Right lobe of liver (tissue), 6 donors: ENCODE measurements at regions not wholly inside any gene's neighbourhood (a gene's known extent, or its start where the extent isn't known, plus 50 kb on each side); places are given as distances from the start of the nearest gene placed in this dataset.

Experiments used
- ATAC-seq, 4 donors: fragments of 200-7000 bp; cut with Tn5 transposase; one replicate each; pipeline ENCODE4 v1.9.1; 2020; ENCODE audit warnings: mild to moderate bottlenecking in 4 of 4, moderate library complexity in 4 of 4
- DNase-seq, 3 donors: peaks; one replicate each; pipeline ENCODE4 v3.0.0-alpha.2; 2020
- H3K27ac ChIP-seq, 3 donors: fragments of 200-600 bp; one replicate each; pipeline ENCODE4 v1.8.0; 2022
- H3K27me3 ChIP-seq, 2 donors: fragments of 200-600 bp; one replicate each; pipeline ENCODE4 v1.8.0; 2022
- H3K36me3 ChIP-seq, 4 donors: fragments of 200-600 bp; sonication (generic) in 1 of 4; one replicate each; pipeline versions ENCODE4 v1.5.1 to v1.8.0; 2017 to 2022; ENCODE audit warnings: control low read depth in 1 of 4
- H3K4me1 ChIP-seq, 4 donors: fragments of 200-600 bp; sonication (generic) in 1 of 4; one replicate each; pipeline versions ENCODE4 v1.5.1 to v1.8.0; 2017 to 2022; ENCODE audit warnings: control low read depth in 1 of 4
- H3K4me3 ChIP-seq, 3 donors: fragments of 200-600 bp; one replicate each; pipeline ENCODE4 v1.8.0; 2022
- H3K9me3 ChIP-seq, 4 donors: fragments of 200-600 bp; sonication (generic) in 1 of 4; one replicate each; pipeline versions ENCODE4 v1.5.1 to v1.8.0; 2017 to 2022; ENCODE audit warnings: control low read depth in 1 of 4
- POLR2A ChIP-seq: fragments of 450-650 bp; IDR thresholded peaks from one replicate; pipeline ENCODE4 v1.6.1; 2017; ENCODE audit warnings: antibody characterized with exemption, mild to moderate bottlenecking
- WGBS: methylation state at CpG from one replicate; pipeline ENCODE4 v1.1.6; 2018; ENCODE audit warnings: low coverage, low lambda C conversion rate; ENCODE audit not compliant: insufficient coverage; ENCODE audit errors: missing lambda C conversion rate; 5-methylcytosine and 5-hydroxymethylcytosine counted together
- intact Hi-C, 2 donors: fragments of 100-400 bp; cut with DNase I; formaldehyde crosslinking; loops; one replicate each; pipeline versions ENCODE4 v1.11.2 to v1.14.1; 2022
- TF ChIP-seq, protein P1 (sequence below), 4 donors: fragments of 200-600 bp in 3 of 4; fragments of 450-650 bp in 1 of 4; IDR thresholded peaks; one replicate each; pipeline versions ENCODE4 v1.5.1 to v1.8.0; 2016 to 2022; ENCODE audit warnings: antibody characterized with exemption in 4 of 4, mild to moderate bottlenecking in 2 of 4
- donor health status: DM: no; HTN: yes; CAD: no.
- donor health status: DM: no; HTN: no; CAD: no.
- donor health status: DM: no; HTN: no; CAD: no.
- donor health status: DM: no; HTN: yes; CAD: no.
- donor health status: DM: no; HTN: yes; CAD: no.

DNA sequence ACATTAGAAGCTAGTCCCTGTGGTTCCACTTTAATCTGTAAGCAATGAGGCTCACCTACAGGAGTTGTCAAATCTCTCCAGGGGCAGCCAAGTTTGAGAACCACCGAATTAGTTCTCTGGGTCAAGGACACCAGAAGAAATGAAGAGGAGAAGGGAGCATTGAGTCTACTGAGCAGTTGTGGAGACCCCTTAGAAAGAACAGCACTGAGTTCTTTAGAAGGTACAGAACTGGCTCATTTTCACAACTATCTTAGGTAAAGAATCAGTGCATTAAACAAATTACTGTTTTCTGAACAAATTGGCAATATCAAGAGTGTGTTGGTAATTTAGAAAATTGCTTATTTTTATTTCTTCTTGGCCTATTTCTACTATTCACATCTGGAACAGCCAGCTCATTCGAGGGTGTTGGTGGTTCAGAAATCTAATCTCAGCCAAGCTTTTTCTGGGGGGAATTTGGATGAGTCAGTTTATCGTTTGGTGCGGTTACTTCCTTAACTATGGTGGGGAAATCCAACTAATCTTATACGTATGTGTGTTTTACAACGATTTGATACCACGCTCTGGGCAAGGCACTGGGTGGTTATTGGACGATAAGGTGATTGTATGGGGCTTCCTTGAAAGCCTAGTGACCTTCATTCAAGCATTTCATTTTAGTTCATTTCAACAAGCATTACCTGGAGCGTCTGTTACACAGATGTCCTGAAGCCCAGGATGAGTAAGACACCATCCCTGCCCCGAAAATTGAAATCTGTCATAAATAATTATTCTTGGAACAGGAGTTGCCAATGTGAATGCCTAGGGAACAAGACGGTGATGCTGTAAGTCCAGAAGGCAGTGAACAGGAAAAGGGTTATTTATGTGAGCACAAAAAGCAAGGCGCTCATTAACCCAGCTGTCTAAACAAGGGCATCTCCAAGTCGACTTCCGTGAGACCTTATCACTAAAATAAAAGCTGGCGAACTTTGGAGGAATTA, 52.0 kb upstream of the TMPRSS2 start:
- ATAC-seq = no peak

GRCh38 chr21:41558842-41559241, 50.9 kb upstream of the TMPRSS2 start:
- ATAC-seq (no peak), DNase-seq (no peak)
- Histone ChIP-seq H3K27me3 (no peaks in the 10 kb centered on the region), H3K36me3 (no peaks in the 10 kb centered on the region), H3K9me3 (no peaks in the 10 kb centered on the region), H3K4me1 (peaks cover 0 to 8% (median 0%) of the 10 kb centered on the region in 4 donors), H3K4me3 (no peak overlapping the region), H3K27ac (no peak overlapping the region)
- intact Hi-C loops = no loop called here
- no peak for TF ChIP-seq POLR2A
- TF ChIP-seq, protein P1, sequence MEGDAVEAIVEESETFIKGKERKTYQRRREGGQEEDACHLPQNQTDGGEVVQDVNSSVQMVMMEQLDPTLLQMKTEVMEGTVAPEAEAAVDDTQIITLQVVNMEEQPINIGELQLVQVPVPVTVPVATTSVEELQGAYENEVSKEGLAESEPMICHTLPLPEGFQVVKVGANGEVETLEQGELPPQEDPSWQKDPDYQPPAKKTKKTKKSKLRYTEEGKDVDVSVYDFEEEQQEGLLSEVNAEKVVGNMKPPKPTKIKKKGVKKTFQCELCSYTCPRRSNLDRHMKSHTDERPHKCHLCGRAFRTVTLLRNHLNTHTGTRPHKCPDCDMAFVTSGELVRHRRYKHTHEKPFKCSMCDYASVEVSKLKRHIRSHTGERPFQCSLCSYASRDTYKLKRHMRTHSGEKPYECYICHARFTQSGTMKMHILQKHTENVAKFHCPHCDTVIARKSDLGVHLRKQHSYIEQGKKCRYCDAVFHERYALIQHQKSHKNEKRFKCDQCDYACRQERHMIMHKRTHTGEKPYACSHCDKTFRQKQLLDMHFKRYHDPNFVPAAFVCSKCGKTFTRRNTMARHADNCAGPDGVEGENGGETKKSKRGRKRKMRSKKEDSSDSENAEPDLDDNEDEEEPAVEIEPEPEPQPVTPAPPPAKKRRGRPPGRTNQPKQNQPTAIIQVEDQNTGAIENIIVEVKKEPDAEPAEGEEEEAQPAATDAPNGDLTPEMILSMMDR (IDR thresholded peaks at IDR 0.05) = no peak

More for the DNA sequence above, 52.0 kb upstream of the TMPRSS2 start:
- Histone ChIP-seq H3K9me3 (no peaks in the 10 kb centered on the region), H3K27me3 (no peaks in the 10 kb centered on the region), H3K27ac (no peak overlapping the region), H3K4me1 (peaks cover 0 to 12% (median 0%) of the 10 kb centered on the region in 4 donors), H3K4me3 (no peak overlapping the region), H3K36me3 (no peaks in the 10 kb centered on the region)
- intact Hi-C loops = no loop called here
- no peak for TF ChIP-seq POLR2A
- TF ChIP-seq, protein P1 (IDR thresholded peaks at IDR 0.05) = no peak
- DNase-seq = no peak
- WGBS = 52% methylated on average over 9 of the region's 15 CpGs

DNA sequence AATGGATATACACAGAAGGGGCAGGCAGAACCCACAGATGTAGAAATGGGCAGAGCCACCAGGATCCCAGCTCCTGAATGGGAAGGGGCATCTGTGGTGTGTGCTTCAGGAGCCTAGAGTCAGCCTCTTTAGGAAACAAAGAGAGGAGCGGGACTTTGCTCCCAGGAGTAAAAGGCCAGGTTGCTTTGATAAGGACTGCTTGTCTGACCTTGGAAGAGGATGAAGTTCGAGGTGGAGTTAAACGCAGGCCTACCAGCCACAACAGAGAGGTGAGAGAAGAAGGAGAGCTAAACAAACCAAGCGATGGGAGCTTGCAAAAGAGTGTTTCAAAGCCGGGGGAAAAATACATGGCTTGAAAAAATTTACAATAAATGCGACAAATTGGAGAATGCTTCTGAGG, 49.9 kb upstream of the TMPRSS2 start:
- Histone ChIP-seq H3K9me3 (no peaks in the 10 kb centered on the region), H3K36me3 (no peaks in the 10 kb centered on the region), H3K27ac (no peak overlapping the region), H3K4me3 (no peak overlapping the region), H3K27me3 (no peaks in the 10 kb centered on the region), H3K4me1 (peaks cover 0 to 8% (median 0%) of the 10 kb centered on the region in 4 donors)
- 54% methylated on average over 6 of the region's 6 CpGs for WGBS
- intact Hi-C loops = no loop called here
- peak in 1 of 4 donors; percentile 42 for ATAC-seq
- TF ChIP-seq, protein P1 (IDR thresholded peaks at IDR 0.05) = no peak
- TF ChIP-seq POLR2A = no peak
- DNase-seq = no peak
